ENCODE measurements at regions not wholly inside any gene's neighbourhood (a gene's known extent, or its start where the extent isn't known, plus 50 kb on each side); places are given as distances from the start of the nearest gene placed in this dataset.

GRCh38 chr5:159450417-159450816 lies 120.1 kb upstream of the IL12B start:
- TF ChIP-seq CTCF (IDR thresholded peaks at IDR 0.05), result no peak
- TF ChIP-seq POLR2A (IDR thresholded peaks at IDR 0.05), result no peak
